Caco-2 (cell line): ENCODE measurements at regions not wholly inside any gene's neighbourhood (a gene's known extent, or its start where the extent isn't known, plus 50 kb on each side); places are given as distances from the start of the nearest gene placed in this dataset.
A peak's percentile ranks its signal among the peaks of the same experiment; 100 is the strongest.

Source experiments
- BruUV-seq: library from RNA; stranded (reverse); fragments of 400-500 nt; replicated peaks from 2 replicates; lab custom pipeline; 2021; lab: Mats Ljungman, UMichigan
- CTCF ChIA-PET: fragments of 300-600 bp; sonication (Branson Sonifier 250); formaldehyde crosslinking; loops from one replicate; lab custom pipeline; 2022; ENCODE audit warnings: antibody characterized with exemption; lab: Charles Lee
- POLR2A ChIA-PET: fragments of 300-600 bp; sonication (Branson Sonifier 250); formaldehyde crosslinking; loops from one replicate; lab custom pipeline; 2022; ENCODE audit warnings: antibody characterized with exemption; lab: Charles Lee
- DNase-seq, 2 experiments: peaks; one replicate each; pipeline versions ENCODE4 v3.0.0 to v3.0.0-alpha.2; 2020 to 2022
- H3K27me3 ChIP-seq: replicated peaks from 2 replicates; pipeline ENCODE4 v1.6.0; 2011; ENCODE audit warnings: low read length; ENCODE audit not compliant: control insufficient read depth, insufficient read depth
- H3K36me3 ChIP-seq: 2 replicates; pipeline ENCODE4 v1.5.1; 2011; ENCODE audit warnings: low read length; ENCODE audit not compliant: control insufficient read depth, insufficient read depth
- H3K4me1 ChIP-seq: fragments of 250-450 bp; sonication (Bioruptor Pico); 2 replicates; pipeline ENCODE4 v1.5.1; 2020; ENCODE audit warnings: mild to moderate bottlenecking
- H3K4me3 ChIP-seq: 2 replicates; pipeline ENCODE4 v1.5.1; 2011; ENCODE audit warnings: low read depth, mild to moderate bottlenecking, control low read depth, low read length
- H3K9me3 ChIP-seq: fragments of 250-450 bp; sonication (Bioruptor Pico); 2 replicates; pipeline ENCODE4 v1.5.1; 2020; ENCODE audit warnings: mild to moderate bottlenecking, moderate library complexity
- H3K27ac Mint-ChIP-seq: one replicate; pipeline ENCODE4 v1.8.0; 2022; ENCODE audit warnings: mixed read lengths; ENCODE audit not compliant: unreplicated experiment
- H3K27me3 Mint-ChIP-seq: one replicate; pipeline ENCODE4 v1.8.0; 2022; ENCODE audit warnings: mixed read lengths; ENCODE audit not compliant: insufficient read depth, unreplicated experiment
- H3K36me3 Mint-ChIP-seq: one replicate; pipeline ENCODE4 v1.8.0; 2022; ENCODE audit warnings: mild to moderate bottlenecking, mixed read lengths; ENCODE audit not compliant: insufficient read depth, unreplicated experiment
- H3K4me1 Mint-ChIP-seq: one replicate; pipeline ENCODE4 v1.8.0; 2022; ENCODE audit warnings: low read depth, mixed read lengths; ENCODE audit not compliant: unreplicated experiment
- H3K4me3 Mint-ChIP-seq: one replicate; pipeline ENCODE4 v1.8.0; 2022; ENCODE audit warnings: mild to moderate bottlenecking, moderate library complexity, mixed read lengths; ENCODE audit not compliant: unreplicated experiment
- H3K9me3 Mint-ChIP-seq: one replicate; pipeline ENCODE4 v1.8.0; 2022; ENCODE audit warnings: mixed read lengths; ENCODE audit not compliant: unreplicated experiment
- intact Hi-C: fragments of 100-400 bp; cut with micrococcal nuclease; formaldehyde crosslinking; loops from one replicate; pipeline ENCODE4 v1.10.0; 2022; ENCODE audit not compliant: unreplicated experiment
- TF ChIP-seq, protein P1 (sequence below), 2 experiments: fragments of 200-600 bp in 1 of 2; IDR thresholded peaks; 1 replicate in 1 of 2; 2 replicates in 1 of 2; pipeline versions ENCODE4 v1.5.1 to v1.8.0; 2011 to 2022; ENCODE audit warnings: antibody characterized with exemption in 1 of 2, control low read depth in 1 of 2, inconsistent platforms in 1 of 2, low read depth in 1 of 2, low read length in 1 of 2, mild to moderate bottlenecking in 1 of 2, moderate library complexity in 1 of 2; ENCODE audit not compliant: insufficient read depth in 1 of 2, severe bottlenecking in 1 of 2, unreplicated experiment in 1 of 2

DNA sequence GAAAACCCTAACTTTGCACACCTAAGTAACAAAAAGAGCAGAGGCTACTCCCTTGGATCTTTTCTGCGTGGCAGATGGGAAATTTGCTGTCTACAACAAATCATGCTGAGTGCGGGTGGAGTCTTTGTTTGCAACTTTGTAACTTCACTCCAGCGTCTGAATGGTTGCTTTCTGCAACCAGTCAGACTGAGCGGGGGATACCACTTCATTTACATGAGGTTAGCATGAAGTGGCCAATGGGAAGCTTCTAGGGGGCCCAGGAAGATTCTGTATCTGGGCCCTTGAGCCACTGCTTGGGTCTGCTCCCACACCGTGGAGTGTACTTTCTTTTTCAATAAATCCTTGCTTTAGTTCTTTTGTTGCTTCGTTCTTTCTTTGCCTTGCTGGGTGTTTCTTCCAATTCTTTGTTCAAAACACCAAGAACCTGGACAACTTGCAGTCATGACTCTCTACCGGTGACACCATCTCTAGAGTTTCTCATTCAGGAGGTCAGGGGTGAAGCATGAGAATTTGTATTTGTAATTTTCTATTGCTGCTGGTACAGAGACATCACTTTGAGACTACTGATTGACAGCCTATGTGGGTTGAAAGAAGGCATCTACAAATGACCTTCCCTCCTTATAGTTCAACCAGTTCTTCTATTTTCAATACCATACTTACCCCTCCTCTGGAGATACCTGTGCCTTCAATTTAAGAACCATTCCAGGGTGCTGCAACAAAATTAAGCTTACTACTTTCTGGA is 55.8 kb upstream of the RC3H1 start:
- Histone ChIP-seq H3K4me1 (no peaks in the 10 kb centered on the region), H3K9me3 (no peaks in the 10 kb centered on the region), H3K27me3 (no peaks in the 10 kb centered on the region), H3K36me3 (no peaks in the 10 kb centered on the region), H3K4me3 (no peak overlapping the region)
- no peaks in the 10 kb centered on the region for H3K36me3 Mint-ChIP-seq
- POLR2A ChIA-PET: no interaction called here
- H3K4me1 Mint-ChIP-seq: no peaks in the 10 kb centered on the region
- TF ChIP-seq, protein P1, sequence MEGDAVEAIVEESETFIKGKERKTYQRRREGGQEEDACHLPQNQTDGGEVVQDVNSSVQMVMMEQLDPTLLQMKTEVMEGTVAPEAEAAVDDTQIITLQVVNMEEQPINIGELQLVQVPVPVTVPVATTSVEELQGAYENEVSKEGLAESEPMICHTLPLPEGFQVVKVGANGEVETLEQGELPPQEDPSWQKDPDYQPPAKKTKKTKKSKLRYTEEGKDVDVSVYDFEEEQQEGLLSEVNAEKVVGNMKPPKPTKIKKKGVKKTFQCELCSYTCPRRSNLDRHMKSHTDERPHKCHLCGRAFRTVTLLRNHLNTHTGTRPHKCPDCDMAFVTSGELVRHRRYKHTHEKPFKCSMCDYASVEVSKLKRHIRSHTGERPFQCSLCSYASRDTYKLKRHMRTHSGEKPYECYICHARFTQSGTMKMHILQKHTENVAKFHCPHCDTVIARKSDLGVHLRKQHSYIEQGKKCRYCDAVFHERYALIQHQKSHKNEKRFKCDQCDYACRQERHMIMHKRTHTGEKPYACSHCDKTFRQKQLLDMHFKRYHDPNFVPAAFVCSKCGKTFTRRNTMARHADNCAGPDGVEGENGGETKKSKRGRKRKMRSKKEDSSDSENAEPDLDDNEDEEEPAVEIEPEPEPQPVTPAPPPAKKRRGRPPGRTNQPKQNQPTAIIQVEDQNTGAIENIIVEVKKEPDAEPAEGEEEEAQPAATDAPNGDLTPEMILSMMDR (IDR thresholded peaks at IDR 0.05; ENCODE audit: insufficient read depth in 1 of 2, low read depth in 1 of 2, low read length in 1 of 2, severe bottlenecking in 1 of 2, unreplicated experiment in 1 of 2): no peak
- H3K4me3 Mint-ChIP-seq: no peak overlapping the region
- intact Hi-C loops: loop anchor here (10.0 kb wide), 1 partner anchor 93 kb away; no protein-coding TSS in a partner anchor
- CTCF ChIA-PET: no interaction called here
- H3K9me3 Mint-ChIP-seq: no peaks in the 10 kb centered on the region
- no peak overlapping the region for H3K27ac Mint-ChIP-seq
- DNase-seq: no peak
- peaks cover 4% of the 10 kb centered on the region for H3K27me3 Mint-ChIP-seq
- BruUV-seq: no TSS peak

DNA sequence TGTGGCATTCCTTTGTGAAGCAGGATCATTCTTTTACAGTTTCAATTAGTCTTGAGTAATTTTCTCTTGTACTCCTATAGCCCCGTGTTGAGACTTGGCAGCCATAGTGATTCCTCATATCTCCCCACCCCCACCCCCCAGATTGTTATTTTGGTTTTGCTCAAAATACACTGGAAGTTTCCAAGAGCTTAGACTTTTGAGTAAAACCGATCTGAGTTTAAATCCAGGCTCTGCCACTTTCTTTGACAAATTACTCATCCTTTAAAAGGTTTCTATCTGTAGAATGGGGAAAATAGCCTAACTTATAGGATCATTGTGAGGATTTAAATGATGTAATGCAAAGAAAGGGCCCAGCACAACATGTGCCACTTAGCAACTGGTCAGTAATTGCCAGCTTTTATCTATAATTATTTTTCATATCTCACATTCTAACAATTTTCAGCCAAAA is 53.1 kb upstream of the RC3H1 start:
- Mint-ChIP-seq H3K36me3 (no peaks in the 10 kb centered on the region), H3K4me1 (no peaks in the 10 kb centered on the region), H3K27ac (no peak overlapping the region), H3K9me3 (no peaks in the 10 kb centered on the region), H3K27me3 (peaks cover 15% of the 10 kb centered on the region), H3K4me3 (no peak overlapping the region)
- no peaks in the 10 kb centered on the region for H3K4me1 ChIP-seq
- ChIA-PET CTCF (interaction anchor here (0.6 kb wide), 1 partner anchor 704 kb away, joined by 4 read pairs; no protein-coding TSS in a partner anchor), POLR2A (no interaction called here)
- no peak overlapping the region for H3K4me3 ChIP-seq
- intact Hi-C loops: loop anchor here (10.0 kb wide), 1 partner anchor 90 kb away; no protein-coding TSS in a partner anchor
- H3K27me3 ChIP-seq: no peaks in the 10 kb centered on the region
- BruUV-seq: no TSS peak
- TF ChIP-seq, protein P1 (IDR thresholded peaks at IDR 0.05; ENCODE audit: insufficient read depth in 1 of 2, low read depth in 1 of 2, low read length in 1 of 2, severe bottlenecking in 1 of 2, unreplicated experiment in 1 of 2): no peak
- DNase-seq: no peak
- H3K9me3 ChIP-seq: no peaks in the 10 kb centered on the region
- no peaks in the 10 kb centered on the region for H3K36me3 ChIP-seq

GRCh38 chr1:174074757-174075156 is 52.6 kb upstream of the RC3H1 start:
- no peaks in the 10 kb centered on the region for H3K36me3 Mint-ChIP-seq
- ChIA-PET POLR2A (no interaction called here), CTCF (no interaction called here)
- H3K4me3 Mint-ChIP-seq: no peak overlapping the region
- intact Hi-C loops: loop anchor here (1.0 to 10.0 kb wide), 2 partner anchors 52 to 90 kb away; partner anchors contain the start of gene RC3H1
- no peak for DNase-seq
- peaks cover 15% of the 10 kb centered on the region for H3K27me3 Mint-ChIP-seq
- Histone ChIP-seq H3K4me3 (no peak overlapping the region), H3K27me3 (no peaks in the 10 kb centered on the region), H3K36me3 (no peaks in the 10 kb centered on the region), H3K9me3 (no peaks in the 10 kb centered on the region), H3K4me1 (no peaks in the 10 kb centered on the region)
- TF ChIP-seq, protein P1 (IDR thresholded peaks at IDR 0.05; ENCODE audit: insufficient read depth in 1 of 2, low read depth in 1 of 2, low read length in 1 of 2, severe bottlenecking in 1 of 2, unreplicated experiment in 1 of 2): peak; percentile 18 to 27
- BruUV-seq: no TSS peak
- no peak overlapping the region for H3K27ac Mint-ChIP-seq
- no peaks in the 10 kb centered on the region for H3K9me3 Mint-ChIP-seq
- no peaks in the 10 kb centered on the region for H3K4me1 Mint-ChIP-seq
